GM21423 (cell line): ENCODE measurements at regions not wholly inside any gene's neighbourhood (a gene's known extent, or its start where the extent isn't known, plus 50 kb on each side); places are given as distances from the start of the nearest gene placed in this dataset.

Experiments used
- ATAC-seq: cut with Tn5 transposase; IDR thresholded peaks from one replicate; pipeline ENCODE4 v1.9.1; 2021; ENCODE audit warnings: mild to moderate bottlenecking, moderate library complexity; ENCODE audit not compliant: unreplicated experiment

GRCh38 chr2:22501851-22502250 lies 883.1 kb upstream of the KLHL29 start:
- ATAC-seq, result no peak

DNA sequence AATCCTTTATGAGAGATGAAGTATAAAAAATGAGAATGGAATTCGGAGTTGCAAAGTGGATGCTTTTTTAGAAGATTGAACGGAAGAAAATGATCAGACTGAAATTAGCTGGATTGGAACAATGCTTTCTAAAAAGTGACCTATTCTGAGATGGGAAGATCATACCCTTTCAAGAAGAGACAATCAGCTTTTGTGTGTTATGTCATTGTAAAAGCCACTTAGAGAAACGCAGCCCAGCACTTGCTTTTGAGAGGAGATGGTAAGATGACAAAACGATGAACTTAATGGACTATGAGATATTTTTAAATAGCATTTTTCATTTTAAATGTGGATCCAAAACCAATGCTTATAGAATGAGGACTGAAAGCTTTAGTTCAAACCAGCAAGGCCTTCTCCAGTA lies 871.4 kb upstream of the KLHL29 start:
- ATAC-seq, result no peak

GRCh38 chr2:22517141-22517540 lies 867.8 kb upstream of the KLHL29 start:
- no peak for ATAC-seq

- no peak for ATAC-seq
These were observed 866.3 kb upstream of the KLHL29 start for GRCh38 chr2:22518641-22519040.

- ATAC-seq, result no peak
These were observed 864.4 kb upstream of the KLHL29 start for GRCh38 chr2:22520369-22521288.

DNA sequence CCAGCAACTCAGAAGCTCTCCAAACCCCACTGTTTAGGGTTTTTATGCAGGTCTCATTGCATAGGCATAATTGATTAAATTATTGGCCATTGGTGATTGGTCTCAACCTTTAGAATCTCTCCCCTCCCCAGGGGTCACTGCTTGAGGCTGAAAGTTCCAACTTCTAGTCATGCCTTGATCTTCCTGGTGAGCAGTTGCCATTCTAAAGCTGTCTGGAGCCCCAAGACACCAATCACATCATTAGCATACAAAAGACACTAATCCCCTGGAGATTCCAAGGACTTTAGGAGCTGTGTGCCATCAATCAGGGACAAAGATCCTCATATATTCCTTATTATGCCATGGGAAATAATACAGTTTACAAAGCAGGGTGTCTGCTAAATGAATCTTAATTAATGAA lies 863.4 kb upstream of the KLHL29 start:
- ATAC-seq, result no peak

DNA sequence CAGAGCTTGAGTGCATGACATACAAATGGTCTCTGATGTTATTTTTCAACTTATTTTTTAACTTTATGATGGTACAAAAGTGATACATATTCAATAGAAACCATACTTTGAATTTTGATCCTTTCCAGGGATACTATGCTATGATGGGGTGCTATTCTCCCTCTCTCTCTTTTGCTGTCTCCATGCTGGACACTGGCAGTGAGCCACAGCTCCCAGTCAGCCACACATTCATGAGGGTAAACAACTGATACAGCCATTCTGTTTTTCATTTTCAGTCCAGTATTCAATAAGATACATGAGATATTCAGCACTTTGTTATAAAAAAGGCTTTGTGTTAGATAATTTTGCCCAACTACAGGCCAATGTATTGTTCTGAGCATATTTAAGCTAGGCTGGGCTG lies 859.3 kb upstream of the KLHL29 start:
- ATAC-seq, result no peak

- no peak for ATAC-seq
These were observed 854.8 kb upstream of the KLHL29 start for GRCh38 chr2:22530131-22530530.

DNA sequence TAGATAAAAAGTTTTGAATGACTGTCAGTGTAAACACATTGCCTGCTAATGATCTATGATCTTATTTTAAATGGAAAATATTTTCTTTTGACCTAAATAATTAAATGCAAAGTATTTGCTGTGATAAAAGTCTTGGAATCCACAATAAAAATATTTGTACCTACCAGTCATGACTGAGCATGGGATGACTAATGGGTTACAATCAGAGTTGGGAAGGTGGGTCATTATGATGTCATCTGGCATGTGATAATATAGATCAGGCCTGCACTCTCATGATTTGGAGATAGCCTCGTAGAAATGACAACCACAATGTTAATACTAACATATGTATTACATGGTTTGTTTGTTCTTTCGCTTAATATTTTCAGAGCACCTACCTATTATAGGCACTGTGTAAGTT lies 848.8 kb upstream of the KLHL29 start:
- no peak for ATAC-seq

DNA sequence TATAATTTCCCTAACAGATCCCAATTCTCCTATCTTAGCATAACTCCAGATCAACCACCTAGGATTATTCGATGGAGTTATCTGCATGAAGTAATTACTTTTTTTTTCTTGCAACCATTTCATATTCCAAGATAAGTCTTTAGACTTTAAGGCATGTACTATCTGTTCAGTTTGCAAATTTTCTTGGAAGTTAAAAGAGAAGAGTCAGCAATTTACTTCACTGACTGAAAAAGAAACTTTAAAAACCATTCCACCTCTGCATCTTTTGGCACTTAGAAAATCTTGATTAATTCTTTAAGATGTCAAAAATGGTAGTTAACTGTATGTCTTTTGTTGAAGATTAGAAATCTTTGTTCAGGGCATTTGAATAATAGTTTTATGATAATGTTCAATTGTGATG lies 830.5 kb upstream of the KLHL29 start:
- no peak for ATAC-seq

- ATAC-seq, result no peak
These were observed 827.6 kb upstream of the KLHL29 start for GRCh38 chr2:22557406-22557805.

DNA sequence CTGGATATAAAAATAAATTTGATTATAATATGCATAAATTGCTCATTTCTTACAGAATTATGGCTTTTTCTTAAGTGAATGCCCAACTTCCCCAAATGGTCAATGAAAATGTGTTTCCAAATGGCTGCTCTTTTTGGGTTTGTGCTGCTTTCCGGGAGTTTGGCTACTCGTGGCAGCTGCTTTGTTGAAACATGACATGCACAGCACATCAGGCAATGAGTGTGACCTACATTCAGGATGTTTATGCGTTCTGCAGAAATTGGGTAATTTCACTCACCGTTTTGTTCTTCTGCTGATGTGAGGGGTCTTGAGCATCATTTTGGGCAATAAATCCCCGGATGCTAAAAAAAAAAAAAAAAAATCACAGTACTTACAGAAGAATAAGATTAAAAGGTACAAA lies 825.0 kb upstream of the KLHL29 start:
- ATAC-seq, result no peak

DNA sequence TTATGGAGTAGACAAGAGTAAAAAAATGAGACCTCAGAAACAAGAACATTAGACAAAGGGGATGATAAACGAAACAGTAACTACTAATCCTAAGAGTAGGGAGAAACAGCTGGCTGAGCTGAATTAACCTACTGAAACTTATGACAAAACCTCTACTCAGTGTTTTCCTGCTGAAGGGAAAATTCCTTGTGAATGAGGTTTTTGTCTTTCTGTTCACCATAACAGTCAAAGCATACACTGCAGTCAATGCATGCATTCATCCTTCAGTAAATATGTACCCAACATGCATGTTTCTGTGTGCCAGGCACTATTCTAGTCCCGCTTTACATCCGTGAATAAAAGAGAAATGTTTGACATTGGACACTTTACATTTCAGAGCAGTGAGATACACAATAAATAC lies 805.6 kb upstream of the KLHL29 start:
- ATAC-seq, result no peak

DNA sequence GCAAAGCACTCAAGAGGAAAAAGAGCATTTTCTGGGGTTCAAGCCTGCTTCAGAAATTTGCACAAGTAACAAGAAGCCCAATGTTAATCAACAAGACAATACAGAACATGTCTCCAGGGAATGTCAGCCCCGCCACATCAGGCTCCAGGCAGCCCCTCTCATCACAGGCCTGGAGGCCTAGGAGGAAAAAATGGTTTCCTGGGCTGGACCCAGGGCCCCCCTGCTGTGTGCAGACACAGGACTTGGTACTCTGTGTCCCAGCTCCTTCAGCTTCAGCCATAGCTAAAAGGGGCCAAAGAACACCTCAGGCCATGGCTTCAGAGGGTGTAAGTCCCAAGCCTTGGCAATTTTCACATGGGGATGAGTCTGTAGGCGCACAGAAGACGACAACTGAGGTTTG lies 802.9 kb upstream of the KLHL29 start:
- no peak for ATAC-seq

DNA sequence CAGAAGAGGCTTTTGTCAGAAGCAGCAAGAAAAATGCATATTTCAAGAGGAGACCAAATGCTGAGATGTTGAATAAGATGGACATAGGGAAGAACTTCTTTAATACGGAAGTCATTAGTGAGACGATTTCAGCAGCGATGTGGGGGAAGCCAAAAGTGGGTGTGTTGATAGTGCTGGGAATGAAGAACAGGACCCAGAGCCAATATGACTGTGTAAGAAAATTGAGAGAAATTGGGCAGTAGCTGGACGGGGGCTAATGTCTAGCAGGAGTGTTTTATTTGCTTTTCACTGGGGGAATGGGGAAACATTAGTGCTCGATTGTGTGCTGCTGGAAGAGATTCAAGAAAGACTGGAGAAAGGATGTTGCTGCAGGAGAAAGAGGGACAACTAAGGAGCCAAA lies 788.7 kb upstream of the KLHL29 start:
- no peak for ATAC-seq

GRCh38 chr2:22600156-22600555 lies 784.8 kb upstream of the KLHL29 start:
- ATAC-seq, result no peak

GRCh38 chr2:22600999-22601398 lies 784.0 kb upstream of the KLHL29 start:
- ATAC-seq, result no peak

DNA sequence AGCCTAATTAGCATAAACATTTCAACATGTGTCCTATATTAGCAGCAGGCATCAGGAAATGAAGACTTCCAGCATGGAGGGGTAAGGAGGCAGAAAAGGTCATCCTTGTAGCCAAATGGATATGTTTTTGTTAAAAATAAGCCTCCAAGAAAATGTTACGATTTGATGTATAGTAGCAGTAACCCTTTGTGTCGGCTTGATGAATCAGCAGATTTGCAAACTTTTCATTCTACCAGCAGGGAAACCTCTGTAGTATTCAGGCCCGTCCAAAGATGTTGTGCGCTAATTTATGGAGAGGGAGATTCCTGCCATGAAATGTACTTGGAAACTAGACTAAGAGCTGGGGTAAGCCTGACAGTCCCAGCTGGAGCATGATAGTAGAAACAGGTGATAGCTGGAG lies 780.8 kb upstream of the KLHL29 start:
- ATAC-seq, result no peak

- ATAC-seq, result no peak
These were observed 768.9 kb upstream of the KLHL29 start for GRCh38 chr2:22616031-22616430.

- ATAC-seq, result no peak
These were observed 761.4 kb upstream of the KLHL29 start for GRCh38 chr2:22623620-22624019.

- no peak for ATAC-seq
These were observed 758.4 kb upstream of the KLHL29 start for GRCh38 chr2:22626621-22627020.

- ATAC-seq, result no peak
These were observed 756.8 kb upstream of the KLHL29 start for GRCh38 chr2:22628221-22628620.

GRCh38 chr2:22628906-22629305 lies 756.1 kb upstream of the KLHL29 start:
- ATAC-seq, result no peak
